ENCODE measurements at regions not wholly inside any gene's neighbourhood (a gene's known extent, or its start where the extent isn't known, plus 50 kb on each side); places are given as distances from the start of the nearest gene placed in this dataset.

DNA sequence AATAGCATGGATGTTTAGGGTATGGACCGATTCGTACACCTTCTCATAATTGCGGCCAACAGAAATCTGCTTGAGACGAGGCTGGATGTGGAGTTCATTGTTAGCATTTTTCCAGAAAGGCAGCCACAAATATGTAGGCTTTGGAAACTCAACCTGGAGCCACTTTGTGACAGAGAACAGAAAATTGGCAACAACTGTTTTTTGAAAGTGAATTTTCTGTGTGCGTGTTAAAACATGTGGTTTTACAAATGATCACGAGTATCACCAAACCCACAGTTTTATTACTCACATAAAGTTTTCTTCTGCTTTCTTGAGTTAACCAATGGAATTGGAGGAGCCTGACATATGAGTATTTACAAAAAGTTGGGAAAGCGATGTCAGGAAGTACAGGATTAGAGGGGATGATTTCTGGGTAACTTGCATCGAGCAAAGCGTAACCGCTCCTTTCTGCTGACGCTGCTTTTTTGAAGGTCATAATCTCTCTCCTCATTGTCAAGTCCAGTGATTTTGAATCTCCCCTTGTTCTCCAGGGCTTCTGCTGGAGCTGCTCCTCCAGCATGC is 138.5 kb upstream of the TAF11L2 start:
- TF ChIP-seq, protein P1, sequence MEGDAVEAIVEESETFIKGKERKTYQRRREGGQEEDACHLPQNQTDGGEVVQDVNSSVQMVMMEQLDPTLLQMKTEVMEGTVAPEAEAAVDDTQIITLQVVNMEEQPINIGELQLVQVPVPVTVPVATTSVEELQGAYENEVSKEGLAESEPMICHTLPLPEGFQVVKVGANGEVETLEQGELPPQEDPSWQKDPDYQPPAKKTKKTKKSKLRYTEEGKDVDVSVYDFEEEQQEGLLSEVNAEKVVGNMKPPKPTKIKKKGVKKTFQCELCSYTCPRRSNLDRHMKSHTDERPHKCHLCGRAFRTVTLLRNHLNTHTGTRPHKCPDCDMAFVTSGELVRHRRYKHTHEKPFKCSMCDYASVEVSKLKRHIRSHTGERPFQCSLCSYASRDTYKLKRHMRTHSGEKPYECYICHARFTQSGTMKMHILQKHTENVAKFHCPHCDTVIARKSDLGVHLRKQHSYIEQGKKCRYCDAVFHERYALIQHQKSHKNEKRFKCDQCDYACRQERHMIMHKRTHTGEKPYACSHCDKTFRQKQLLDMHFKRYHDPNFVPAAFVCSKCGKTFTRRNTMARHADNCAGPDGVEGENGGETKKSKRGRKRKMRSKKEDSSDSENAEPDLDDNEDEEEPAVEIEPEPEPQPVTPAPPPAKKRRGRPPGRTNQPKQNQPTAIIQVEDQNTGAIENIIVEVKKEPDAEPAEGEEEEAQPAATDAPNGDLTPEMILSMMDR (IDR thresholded peaks at IDR 0.05; ENCODE audit: borderline replicate concordance, control extremely low read depth, extremely low read depth, insufficient read depth, missing control alignments): no peak
- no peak for DNase-seq (ENCODE audit: low spot score)
- in situ Hi-C loops (cut with MboI; ENCODE audit: low sequenced_read_pairs, unreplicated experiment): no loop called here

DNA sequence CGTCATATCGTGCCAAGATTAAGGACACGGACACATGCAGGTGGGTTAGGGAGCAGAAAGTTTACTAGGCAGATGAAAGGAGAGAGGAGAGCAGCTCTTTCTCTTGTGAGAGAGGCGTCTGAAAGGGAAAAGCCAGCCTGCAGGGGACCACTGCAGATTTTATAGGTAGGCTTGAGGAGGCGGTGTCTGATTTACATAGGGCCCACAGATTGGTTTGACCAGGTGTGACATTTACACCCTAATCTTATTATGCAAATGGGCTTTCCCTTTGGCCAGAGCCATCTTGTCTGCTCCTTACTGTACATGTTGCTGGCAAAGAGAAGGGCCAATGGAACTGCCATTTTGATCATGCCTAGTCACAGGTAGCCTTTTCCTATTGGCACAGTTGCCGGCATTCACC is 137.2 kb upstream of the TAF11L2 start:
- DNase-seq (ENCODE audit: low spot score): no peak
- in situ Hi-C loops (cut with MboI; ENCODE audit: low sequenced_read_pairs, unreplicated experiment): no loop called here
- TF ChIP-seq, protein P1 (IDR thresholded peaks at IDR 0.05; ENCODE audit: borderline replicate concordance, control extremely low read depth, extremely low read depth, insufficient read depth, missing control alignments): no peak

DNA sequence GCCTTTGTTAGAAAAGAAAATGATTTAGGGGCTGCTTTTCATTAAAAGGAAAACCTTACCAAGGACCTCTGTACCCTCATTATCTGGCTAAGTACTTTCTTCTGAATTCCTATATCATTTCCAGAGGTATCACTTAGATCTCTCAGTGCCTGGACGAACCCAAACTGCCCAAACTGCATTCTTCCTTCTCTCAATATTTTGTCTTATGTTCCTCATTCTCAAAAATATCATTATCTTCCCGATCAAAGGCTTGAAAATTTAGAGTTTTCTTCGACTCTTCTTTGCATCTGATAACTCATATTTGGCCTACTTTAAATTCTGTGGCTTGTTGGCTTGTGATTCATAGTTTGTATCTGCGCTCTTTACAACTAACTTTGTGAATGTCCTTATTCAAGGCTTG is 136.7 kb upstream of the TAF11L2 start:
- no peak for DNase-seq (ENCODE audit: low spot score)
- TF ChIP-seq, protein P1 (IDR thresholded peaks at IDR 0.05; ENCODE audit: borderline replicate concordance, control extremely low read depth, extremely low read depth, insufficient read depth, missing control alignments): no peak
- in situ Hi-C loops (cut with MboI; ENCODE audit: low sequenced_read_pairs, unreplicated experiment): no loop called here

DNA sequence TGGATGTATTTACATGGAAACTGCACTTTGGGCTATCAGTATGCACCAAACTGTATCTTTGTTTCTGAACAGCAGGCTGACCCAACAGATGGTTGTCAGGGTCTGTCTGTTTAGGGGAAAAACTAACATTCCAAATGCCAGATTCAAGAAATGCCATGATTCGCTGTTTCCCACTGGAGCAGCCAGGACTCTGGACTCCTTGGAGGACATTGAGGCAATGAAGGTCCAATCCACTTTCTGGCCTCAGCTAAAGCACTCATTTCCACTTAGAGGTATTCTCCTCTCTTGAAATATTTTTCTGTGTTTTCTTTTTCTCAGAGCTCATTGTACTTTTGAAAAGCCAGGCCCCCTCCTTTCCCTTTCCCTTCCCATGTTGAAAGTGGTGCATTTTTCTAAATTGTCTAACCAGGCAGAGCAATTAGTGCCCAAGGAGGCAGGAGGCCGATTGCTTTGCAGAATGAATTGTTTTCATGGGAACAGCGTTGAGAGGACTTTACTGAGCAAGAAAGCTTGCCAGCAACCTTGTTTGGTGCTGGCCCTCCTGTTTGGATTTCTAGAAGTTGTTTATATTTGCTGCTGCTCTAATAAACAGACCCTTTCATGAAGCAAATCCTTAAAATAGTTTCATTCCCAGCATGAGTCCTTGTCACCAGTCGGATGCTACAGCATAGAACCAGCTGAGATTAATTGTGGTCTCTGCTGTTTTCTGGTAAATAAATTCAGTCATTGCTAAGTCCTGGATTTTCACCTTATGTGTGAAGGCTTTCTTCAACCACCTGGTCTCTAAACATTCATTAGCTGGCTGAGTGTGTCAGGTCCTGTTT is 132.8 kb upstream of the TAF11L2 start:
- in situ Hi-C loops (cut with MboI; ENCODE audit: low sequenced_read_pairs, unreplicated experiment): no loop called here
- TF ChIP-seq, protein P1 (IDR thresholded peaks at IDR 0.05; ENCODE audit: borderline replicate concordance, control extremely low read depth, extremely low read depth, insufficient read depth, missing control alignments): no peak
- DNase-seq (ENCODE audit: low spot score): no peak

DNA sequence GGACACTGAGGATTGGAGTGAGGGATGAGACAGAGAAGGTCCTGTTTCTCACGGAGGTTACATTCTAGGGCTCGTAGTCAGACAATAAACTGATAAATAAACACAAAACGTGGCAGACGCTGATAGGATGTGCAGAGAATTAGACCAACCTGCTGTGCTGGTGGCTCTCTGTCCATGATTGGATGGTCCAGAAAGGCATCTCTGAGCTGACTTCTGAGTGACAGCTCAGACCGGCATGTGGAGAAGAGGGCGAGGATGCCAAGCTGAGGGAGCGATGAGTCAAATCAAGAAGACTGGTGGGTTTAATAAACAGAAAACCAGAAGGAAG is 132.3 kb upstream of the TAF11L2 start:
- DNase-seq (ENCODE audit: low spot score): no peak
- in situ Hi-C loops (cut with MboI; ENCODE audit: low sequenced_read_pairs, unreplicated experiment): no loop called here
- TF ChIP-seq, protein P1 (IDR thresholded peaks at IDR 0.05; ENCODE audit: borderline replicate concordance, control extremely low read depth, extremely low read depth, insufficient read depth, missing control alignments): no peak

DNA sequence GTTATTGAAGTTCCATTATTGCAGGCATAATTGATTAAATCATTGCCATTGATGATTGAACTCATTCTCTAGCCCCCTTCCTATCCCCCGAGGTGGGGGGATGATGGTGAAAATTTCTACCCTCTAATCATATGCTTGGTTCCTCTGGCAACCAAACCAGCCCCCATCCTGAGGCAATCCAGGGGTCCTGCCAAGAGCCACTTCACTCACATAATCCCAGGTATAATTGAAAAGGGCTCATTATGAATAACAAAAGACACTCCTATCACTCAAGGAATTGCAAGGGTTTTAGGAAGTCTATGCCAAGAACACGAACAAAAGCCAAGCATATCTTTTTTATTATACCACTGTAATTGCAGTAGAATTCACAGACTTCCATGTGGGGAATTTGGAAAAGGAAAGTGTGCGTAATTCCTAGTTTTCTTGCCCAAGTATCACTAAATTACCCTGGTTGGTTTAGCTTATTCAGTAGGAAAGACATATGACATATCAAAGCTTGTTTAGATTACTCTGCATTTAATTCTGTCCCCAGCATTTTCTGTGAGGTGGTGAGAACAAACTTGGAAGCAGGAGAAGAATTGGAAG is 130.7 kb upstream of the TAF11L2 start:
- DNase-seq (ENCODE audit: low spot score): no peak
- in situ Hi-C loops (cut with MboI; ENCODE audit: low sequenced_read_pairs, unreplicated experiment): no loop called here
- TF ChIP-seq, protein P1 (IDR thresholded peaks at IDR 0.05; ENCODE audit: borderline replicate concordance, control extremely low read depth, extremely low read depth, insufficient read depth, missing control alignments): no peak

All from GM13976 (cell line).